Type B pancreatic cell (in vitro differentiated cells): ENCODE measurements at regions not wholly inside any gene's neighbourhood (a gene's known extent, or its start where the extent isn't known, plus 50 kb on each side); places are given as distances from the start of the nearest gene placed in this dataset.
A peak's percentile ranks its signal among the peaks of the same experiment; 100 is the strongest.

Experiments used
- DNase-seq: peaks from one replicate; pipeline ENCODE4 v3.0.0; 2021; ENCODE audit warnings: mixed read lengths; ENCODE audit not compliant: unreplicated experiment; ENCODE audit errors: extremely low spot score
- H3K27ac Mint-ChIP-seq: 2 replicates; pipeline ENCODE4 v1.8.0; 2021; ENCODE audit warnings: mild to moderate bottlenecking, mixed read lengths
- H3K27me3 Mint-ChIP-seq: 2 replicates; pipeline ENCODE4 v1.8.0; 2021; ENCODE audit warnings: mixed read lengths
- H3K36me3 Mint-ChIP-seq: 2 replicates; pipeline ENCODE4 v1.8.0; 2021; ENCODE audit warnings: mixed read lengths
- H3K4me1 Mint-ChIP-seq: one replicate; pipeline ENCODE4 v1.8.0; 2021; ENCODE audit warnings: mixed read lengths; ENCODE audit not compliant: unreplicated experiment
- H3K4me3 Mint-ChIP-seq: 2 replicates; pipeline ENCODE4 v1.8.0; 2021; ENCODE audit warnings: mild to moderate bottlenecking, mixed read lengths
- H3K9me3 Mint-ChIP-seq: 2 replicates; pipeline ENCODE4 v1.8.0; 2021; ENCODE audit warnings: mixed read lengths
- TF ChIP-seq, protein P1 (sequence below): fragments of 200-600 bp; sonication (generic); conservative IDR thresholded peaks from 2 replicates; pipeline ENCODE4 v1.5.0; 2021; ENCODE audit warnings: antibody characterized with exemption, mild to moderate bottlenecking

DNA sequence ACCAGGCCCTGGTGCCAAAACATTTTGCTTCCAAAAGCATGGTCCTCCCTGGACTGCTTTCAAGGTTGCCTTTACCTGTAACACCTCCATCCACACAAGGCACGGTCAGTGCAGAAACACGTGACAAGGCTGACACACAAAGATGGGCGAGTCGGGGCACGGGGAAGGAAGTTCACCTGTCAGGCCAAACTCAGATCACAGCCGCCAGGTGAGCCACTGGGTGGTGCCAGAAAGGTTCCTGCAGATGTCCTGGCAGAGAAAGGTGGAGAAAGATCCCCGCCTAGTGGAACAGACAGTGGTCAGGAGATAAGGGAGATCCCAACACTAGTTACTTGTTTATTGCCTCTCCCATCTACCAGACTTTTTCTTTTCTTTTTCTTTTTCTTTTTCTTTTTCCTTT, 155.3 kb downstream of the AIPL1 start:
- Mint-ChIP-seq H3K9me3 (no peaks in the 10 kb centered on the region), H3K36me3 (no peaks in the 10 kb centered on the region), H3K4me3 (no peak overlapping the region), H3K27me3 (peaks cover 11% of the 10 kb centered on the region), H3K27ac (no peak overlapping the region), H3K4me1 (no peaks in the 10 kb centered on the region)
- TF ChIP-seq, protein P1, sequence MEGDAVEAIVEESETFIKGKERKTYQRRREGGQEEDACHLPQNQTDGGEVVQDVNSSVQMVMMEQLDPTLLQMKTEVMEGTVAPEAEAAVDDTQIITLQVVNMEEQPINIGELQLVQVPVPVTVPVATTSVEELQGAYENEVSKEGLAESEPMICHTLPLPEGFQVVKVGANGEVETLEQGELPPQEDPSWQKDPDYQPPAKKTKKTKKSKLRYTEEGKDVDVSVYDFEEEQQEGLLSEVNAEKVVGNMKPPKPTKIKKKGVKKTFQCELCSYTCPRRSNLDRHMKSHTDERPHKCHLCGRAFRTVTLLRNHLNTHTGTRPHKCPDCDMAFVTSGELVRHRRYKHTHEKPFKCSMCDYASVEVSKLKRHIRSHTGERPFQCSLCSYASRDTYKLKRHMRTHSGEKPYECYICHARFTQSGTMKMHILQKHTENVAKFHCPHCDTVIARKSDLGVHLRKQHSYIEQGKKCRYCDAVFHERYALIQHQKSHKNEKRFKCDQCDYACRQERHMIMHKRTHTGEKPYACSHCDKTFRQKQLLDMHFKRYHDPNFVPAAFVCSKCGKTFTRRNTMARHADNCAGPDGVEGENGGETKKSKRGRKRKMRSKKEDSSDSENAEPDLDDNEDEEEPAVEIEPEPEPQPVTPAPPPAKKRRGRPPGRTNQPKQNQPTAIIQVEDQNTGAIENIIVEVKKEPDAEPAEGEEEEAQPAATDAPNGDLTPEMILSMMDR: peak; percentile 52
- no peak for DNase-seq

DNA sequence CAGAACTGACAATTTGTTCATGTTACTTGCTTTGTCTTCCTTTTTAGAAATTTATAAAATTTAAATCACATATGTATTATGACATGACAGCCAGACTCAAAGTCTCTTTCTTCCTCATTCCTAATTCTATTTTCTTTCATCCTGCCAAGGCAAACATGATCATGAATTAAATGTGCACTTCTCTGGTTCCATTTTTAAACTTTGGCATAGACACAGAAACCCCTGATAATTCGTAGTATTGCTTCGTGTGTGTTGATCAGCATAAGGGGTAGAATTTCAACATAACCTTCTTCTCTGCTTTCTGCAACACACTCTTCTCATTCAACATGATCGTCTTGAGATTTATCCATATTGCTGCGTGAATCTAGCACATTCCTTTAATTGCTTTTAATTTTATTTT, 156.5 kb downstream of the AIPL1 start:
- H3K9me3 Mint-ChIP-seq: no peaks in the 10 kb centered on the region
- no peak overlapping the region for H3K27ac Mint-ChIP-seq

DNA sequence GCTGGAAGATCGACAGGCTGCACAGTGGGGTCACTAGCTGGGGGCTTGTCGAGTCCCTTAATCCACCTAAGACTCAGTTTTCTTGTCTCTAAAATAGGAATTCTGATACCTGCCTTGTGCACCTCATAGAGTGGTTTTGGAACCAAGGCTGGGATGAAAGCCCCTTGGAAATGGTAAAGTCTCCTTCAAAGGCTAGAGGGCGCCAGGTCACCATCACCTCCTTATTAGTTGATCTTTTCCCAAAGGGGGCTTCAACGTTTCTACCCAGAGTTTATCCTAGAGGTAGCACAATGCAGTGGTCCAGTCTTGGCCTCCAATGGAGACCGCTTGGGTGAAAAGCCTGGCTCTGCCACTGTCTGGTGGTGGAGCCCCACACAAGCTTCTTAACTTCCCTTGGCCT, 158.2 kb downstream of the AIPL1 start:
- no peaks in the 10 kb centered on the region for H3K4me1 Mint-ChIP-seq
- no peak overlapping the region for H3K4me3 Mint-ChIP-seq
- DNase-seq: no peak
- H3K27me3 Mint-ChIP-seq: peaks cover 9% of the 10 kb centered on the region
- no peaks in the 10 kb centered on the region for H3K9me3 Mint-ChIP-seq
- TF ChIP-seq, protein P1: peak; percentile 37
- no peak overlapping the region for H3K27ac Mint-ChIP-seq
- no peaks in the 10 kb centered on the region for H3K36me3 Mint-ChIP-seq

More for the DNA sequence above, 156.5 kb downstream of the AIPL1 start:
- no peak overlapping the region for H3K4me3 Mint-ChIP-seq
- DNase-seq: no peak
- H3K4me1 Mint-ChIP-seq: no peaks in the 10 kb centered on the region
- TF ChIP-seq, protein P1: no peak
- H3K27me3 Mint-ChIP-seq: peaks cover 11% of the 10 kb centered on the region
- H3K36me3 Mint-ChIP-seq: no peaks in the 10 kb centered on the region

DNA sequence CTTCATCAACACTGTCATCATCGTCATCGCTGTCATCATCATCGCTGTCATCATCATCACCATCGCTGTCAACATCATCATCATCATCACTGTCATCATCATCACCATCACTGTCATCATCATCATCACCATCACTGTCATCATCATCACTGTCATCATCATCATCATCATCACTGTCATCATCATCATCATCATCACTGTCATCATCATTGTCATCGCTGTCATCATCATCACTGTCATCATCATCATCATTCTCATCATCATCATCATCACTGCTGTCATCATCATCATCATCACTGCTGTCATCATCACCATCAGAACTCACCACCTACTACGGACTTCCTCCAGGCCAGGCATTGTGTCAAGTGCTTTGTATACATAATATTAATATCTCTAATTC, 160.6 kb downstream of the AIPL1 start:
- H3K4me3 Mint-ChIP-seq: no peak overlapping the region
- H3K36me3 Mint-ChIP-seq: no peaks in the 10 kb centered on the region
- H3K4me1 Mint-ChIP-seq: no peaks in the 10 kb centered on the region
- no peaks in the 10 kb centered on the region for H3K9me3 Mint-ChIP-seq
- H3K27ac Mint-ChIP-seq: no peak overlapping the region
- TF ChIP-seq, protein P1: no peak
- peaks cover 12% of the 10 kb centered on the region for H3K27me3 Mint-ChIP-seq
- DNase-seq: no peak

DNA sequence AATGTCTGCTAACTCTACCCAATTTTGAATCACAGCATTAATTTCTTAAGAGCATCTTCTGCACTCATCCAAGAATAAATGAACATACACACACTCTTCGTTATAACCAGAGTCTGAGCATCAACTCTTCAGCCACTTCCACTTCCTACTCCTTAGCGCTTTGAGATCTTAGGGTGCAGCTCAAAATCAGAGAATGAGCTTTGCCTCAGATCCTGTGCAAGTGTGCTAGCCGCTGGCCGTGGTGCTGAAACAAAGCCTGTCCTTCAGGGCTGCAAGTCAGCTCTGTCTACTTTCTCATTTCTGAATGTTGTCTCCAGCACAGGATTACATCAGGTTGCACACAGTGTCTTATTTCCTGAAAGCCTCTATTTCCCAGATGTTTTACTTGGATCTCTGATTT, 165.4 kb downstream of the AIPL1 start:
- peaks cover 10% of the 10 kb centered on the region for H3K27me3 Mint-ChIP-seq
- no peaks in the 10 kb centered on the region for H3K36me3 Mint-ChIP-seq
- DNase-seq: no peak
- no peaks in the 10 kb centered on the region for H3K4me1 Mint-ChIP-seq
- no peak overlapping the region for H3K4me3 Mint-ChIP-seq
- no peak overlapping the region for H3K27ac Mint-ChIP-seq
- TF ChIP-seq, protein P1: no peak
- no peaks in the 10 kb centered on the region for H3K9me3 Mint-ChIP-seq

DNA sequence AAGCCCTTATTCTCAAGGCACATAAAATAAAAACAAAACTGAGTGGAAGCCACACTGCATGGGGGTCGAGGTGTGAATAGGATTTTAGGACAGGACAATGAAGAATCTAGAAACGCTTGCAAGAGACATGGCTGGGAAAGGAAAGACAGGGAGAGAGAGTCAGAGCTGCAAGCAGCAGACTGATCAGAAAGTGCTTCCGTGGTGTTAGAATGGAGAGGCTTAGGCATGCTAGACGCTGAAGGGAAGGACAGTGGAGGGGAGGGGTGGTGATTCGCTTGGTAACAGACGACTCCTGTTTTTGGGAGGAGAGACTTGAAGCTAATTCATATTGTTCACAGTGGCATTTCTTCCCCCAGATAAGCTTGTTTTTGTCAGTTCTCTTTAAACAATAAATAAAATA, 173.5 kb downstream of the AIPL1 start:
- Mint-ChIP-seq H3K27ac (no peak overlapping the region), H3K9me3 (no peaks in the 10 kb centered on the region), H3K4me1 (peaks cover 18% of the 10 kb centered on the region), H3K4me3 (no peak overlapping the region), H3K27me3 (peaks cover 52% of the 10 kb centered on the region), H3K36me3 (no peaks in the 10 kb centered on the region)
- TF ChIP-seq, protein P1: no peak
- no peak for DNase-seq
